ENCODE measurements at regions not wholly inside any gene's neighbourhood (a gene's known extent, or its start where the extent isn't known, plus 50 kb on each side); places are given as distances from the start of the nearest gene placed in this dataset.
"Not testable (repeated sequence)": the region's sequence is repeated elsewhere in the genome, so short reads cannot be mapped to it uniquely, and the experiment has no call there.

DNA sequence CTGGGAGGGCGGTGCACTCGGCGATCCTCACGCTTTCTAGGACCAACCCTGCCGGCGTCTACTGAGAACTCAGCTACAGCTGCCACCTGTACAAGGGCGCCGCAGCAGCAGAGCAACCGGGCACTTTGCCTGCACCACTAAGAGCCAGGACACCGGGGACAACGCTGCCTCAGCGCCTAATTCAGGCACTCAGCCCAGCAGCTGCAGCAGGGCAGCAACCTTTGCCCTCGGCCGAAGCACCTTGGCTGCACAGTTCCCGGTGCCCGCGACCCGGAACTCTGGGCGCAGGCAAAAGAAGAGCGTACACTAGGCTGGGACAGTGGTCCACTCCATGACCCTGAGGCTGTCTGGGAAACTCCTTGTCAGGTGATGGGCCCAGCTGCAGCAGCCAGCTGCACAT is 85.7 kb downstream of the POTEB3 start:
- H3K79me1 ChIP-seq (ENCODE audit: low read depth in 1 of 2, low read length in 2 of 2); H4K91ac ChIP-seq (ENCODE audit: insufficient read depth, low read depth, low read length); H3K9me3 ChIP-seq (ENCODE audit: control insufficient read depth, insufficient read depth, low read length); H3K4me2 ChIP-seq (ENCODE audit: low read depth, low read length); H2AFZ ChIP-seq (replicated peaks; ENCODE audit: low read length, poor library complexity); H2BK5ac ChIP-seq (ENCODE audit: low read depth, low read length, poor library complexity, severe bottlenecking); H3K36me3 ChIP-seq (ENCODE audit: control insufficient read depth, insufficient read depth, low read length); H3K27ac ChIP-seq (ENCODE audit: insufficient read depth, low read length); H4K5ac ChIP-seq (ENCODE audit: low read depth, low read length); H3K4me1 ChIP-seq (ENCODE audit: control insufficient read depth, insufficient read depth, low read length); H2AK5ac ChIP-seq (ENCODE audit: low read depth, low read length); BruUV-seq (replicated peaks); DNase-seq; H3K9me1 ChIP-seq (ENCODE audit: insufficient read depth, low read length); H2BK15ac ChIP-seq (ENCODE audit: low read depth, low read length); POLR2A ChIA-PET (ENCODE audit: unreplicated experiment); H3K23ac ChIP-seq (ENCODE audit: low read depth, low read length); H3K4ac ChIP-seq (ENCODE audit: low read depth, low read length); H3K14ac ChIP-seq (replicated peaks; ENCODE audit: low read depth, low read length); in situ Hi-C loops (cut with MboI; ENCODE audit: low sequenced_read_pairs); H4K20me1 ChIP-seq (ENCODE audit: insufficient read depth, low read length); H3K27me3 ChIP-seq (ENCODE audit: control insufficient read depth, insufficient read depth, low read length); ATAC-seq (ENCODE audit: low read depth); dilution Hi-C loops (cut with HindIII; ENCODE audit: low sequenced_read_pairs, unreplicated experiment); H2BK20ac ChIP-seq (ENCODE audit: low read depth, low read length); H2AK9ac ChIP-seq (replicated peaks; ENCODE audit: low read depth, low read length, poor library complexity); H2BK120ac ChIP-seq (ENCODE audit: low read depth, low read length); intact Hi-C loops (cut with micrococcal nuclease); CTCF ChIA-PET; H3K56ac ChIP-seq (ENCODE audit: extremely low read depth, insufficient read depth, low read length); H4K8ac ChIP-seq (ENCODE audit: low read depth in 2 of 2, low read length in 2 of 2); H3K18ac ChIP-seq (ENCODE audit: low read depth, low read length); H3K4me3 ChIP-seq (ENCODE audit: insufficient read depth, low read depth, low read length); H3K9ac ChIP-seq (ENCODE audit: low read depth, low read length): not testable (repeated sequence)
- WGBS, 2 experiments (ENCODE audit: extremely low coverage in 2 of 2, insufficient read length in 1 of 2): no CpG with 5 or more reads among the region's 20 CpGs

DNA sequence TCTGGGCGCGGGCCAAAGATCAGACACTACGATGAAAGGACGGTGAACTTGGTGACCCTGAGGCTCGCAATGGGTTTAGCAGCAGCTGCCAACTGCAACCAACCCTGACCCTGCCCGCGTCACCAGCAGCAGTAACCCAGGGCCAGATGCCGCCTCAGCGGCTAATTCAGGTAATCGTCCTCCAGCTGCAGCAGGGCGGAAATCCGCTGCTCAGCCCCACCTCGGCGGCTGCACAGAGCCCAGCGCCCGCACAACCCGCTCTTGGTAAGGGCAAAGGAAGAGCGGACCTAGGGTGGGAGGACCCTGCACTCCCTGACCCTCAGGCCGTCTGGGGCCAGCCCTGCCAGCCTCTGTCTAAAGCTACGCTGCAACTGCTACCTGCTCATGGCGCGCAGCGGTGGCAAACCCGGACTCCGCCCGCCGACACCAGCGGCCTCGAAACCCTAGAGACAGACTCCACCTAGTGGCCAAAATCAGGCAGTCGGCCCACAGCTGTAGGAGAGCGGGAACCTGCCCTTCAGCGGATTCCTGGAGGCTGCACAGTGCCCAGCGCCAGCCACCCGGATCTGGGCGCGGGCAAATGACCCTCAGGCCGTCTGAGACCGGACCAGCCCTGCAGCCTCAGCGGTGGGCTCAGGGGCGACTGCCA is 87.5 kb downstream of the POTEB3 start:
- H3K56ac ChIP-seq (ENCODE audit: extremely low read depth, insufficient read depth, low read length); H3K9me3 ChIP-seq (ENCODE audit: control insufficient read depth, insufficient read depth, low read length); CTCF ChIA-PET; H2BK120ac ChIP-seq (ENCODE audit: low read depth, low read length); H3K36me3 ChIP-seq (ENCODE audit: control insufficient read depth, insufficient read depth, low read length); ATAC-seq (ENCODE audit: low read depth); H2BK15ac ChIP-seq (ENCODE audit: low read depth, low read length); H4K5ac ChIP-seq (ENCODE audit: low read depth, low read length); DNase-seq; H3K9me1 ChIP-seq (ENCODE audit: insufficient read depth, low read length); H2BK5ac ChIP-seq (ENCODE audit: low read depth, low read length, poor library complexity, severe bottlenecking); H3K4me3 ChIP-seq (ENCODE audit: insufficient read depth, low read depth, low read length); H3K79me1 ChIP-seq (ENCODE audit: low read depth in 1 of 2, low read length in 2 of 2); dilution Hi-C loops (cut with HindIII; ENCODE audit: low sequenced_read_pairs, unreplicated experiment); H2AK5ac ChIP-seq (ENCODE audit: low read depth, low read length); H3K27me3 ChIP-seq (ENCODE audit: control insufficient read depth, insufficient read depth, low read length); H3K18ac ChIP-seq (ENCODE audit: low read depth, low read length); POLR2A ChIA-PET (ENCODE audit: unreplicated experiment); H3K14ac ChIP-seq (replicated peaks; ENCODE audit: low read depth, low read length); H3K4me1 ChIP-seq (ENCODE audit: control insufficient read depth, insufficient read depth, low read length); in situ Hi-C loops (cut with MboI; ENCODE audit: low sequenced_read_pairs); H2AK9ac ChIP-seq (replicated peaks; ENCODE audit: low read depth, low read length, poor library complexity); H3K9ac ChIP-seq (ENCODE audit: low read depth, low read length); H3K4ac ChIP-seq (ENCODE audit: low read depth, low read length); H2AFZ ChIP-seq (replicated peaks; ENCODE audit: low read length, poor library complexity); H3K4me2 ChIP-seq (ENCODE audit: low read depth, low read length); H4K8ac ChIP-seq (ENCODE audit: low read depth in 2 of 2, low read length in 2 of 2); H3K23ac ChIP-seq (ENCODE audit: low read depth, low read length); H4K91ac ChIP-seq (ENCODE audit: insufficient read depth, low read depth, low read length); BruUV-seq (replicated peaks); H2BK20ac ChIP-seq (ENCODE audit: low read depth, low read length); H3K27ac ChIP-seq (ENCODE audit: insufficient read depth, low read length); H4K20me1 ChIP-seq (ENCODE audit: insufficient read depth, low read length); intact Hi-C loops (cut with micrococcal nuclease): not testable (repeated sequence)
- no CpG with 5 or more reads among the region's 40 CpGs for WGBS, 2 experiments (ENCODE audit: extremely low coverage in 2 of 2, insufficient read length in 1 of 2)
